ENCODE measurements at regions not wholly inside any gene's neighbourhood (a gene's known extent, or its start where the extent isn't known, plus 50 kb on each side); places are given as distances from the start of the nearest gene placed in this dataset.

- no peak for FAIRE-seq
These were observed 74.5 kb downstream of the TET3 start for GRCh38 chr2:74059137-74059775.

GRCh38 chr2:74063486-74063885, 78.8 kb downstream of the TET3 start:
- DNase-seq (ENCODE audit: extremely low spot score, insufficient read length, low read depth) = no peak
- FAIRE-seq = no peak

More at GRCh38 chr2:74059137-74059775, 74.5 kb downstream of the TET3 start:
- no peak for DNase-seq (ENCODE audit: extremely low spot score, insufficient read length, low read depth)

- no peak for FAIRE-seq
These were observed 80.7 kb downstream of the TET3 start for GRCh38 chr2:74065456-74065855.

GRCh38 chr2:74066491-74067203, 81.1 kb downstream of the BOLA3 start:
- no peak for FAIRE-seq
- DNase-seq (ENCODE audit: extremely low spot score, insufficient read length, low read depth) = no peak

More at GRCh38 chr2:74065456-74065855, 80.7 kb downstream of the TET3 start:
- no peak for DNase-seq (ENCODE audit: extremely low spot score, insufficient read length, low read depth)

GRCh38 chr2:74067221-74067747, 80.4 kb downstream of the BOLA3 start:
- DNase-seq (ENCODE audit: extremely low spot score, insufficient read length, low read depth) (no peak), FAIRE-seq (no peak)

- DNase-seq (ENCODE audit: extremely low spot score, insufficient read length, low read depth) (no peak), FAIRE-seq (no peak)
These were observed 76.7 kb downstream of the BOLA3 start for GRCh38 chr2:74070991-74071390.

- FAIRE-seq = no peak
- DNase-seq (ENCODE audit: extremely low spot score, insufficient read length, low read depth) = no peak
These were observed 76.3 kb downstream of the BOLA3 start for GRCh38 chr2:74071426-74071825.

- DNase-seq (ENCODE audit: extremely low spot score, insufficient read length, low read depth) = no peak
- FAIRE-seq = no peak
These were observed 75.1 kb downstream of the BOLA3 start for GRCh38 chr2:74072565-74072964.

GRCh38 chr2:74074487-74074886, 73.2 kb downstream of the BOLA3 start:
- DNase-seq (ENCODE audit: extremely low spot score, insufficient read length, low read depth) (no peak), FAIRE-seq (no peak)

GRCh38 chr2:74076074-74076470, 71.6 kb downstream of the BOLA3 start:
- FAIRE-seq (no peak), DNase-seq (ENCODE audit: extremely low spot score, insufficient read length, low read depth) (no peak)

- no peak for FAIRE-seq
These were observed 70.1 kb downstream of the BOLA3 start for GRCh38 chr2:74077636-74078035.

GRCh38 chr2:74078466-74078865, 69.2 kb downstream of the BOLA3 start:
- DNase-seq (ENCODE audit: extremely low spot score, insufficient read length, low read depth) = no peak
- no peak for FAIRE-seq

More at GRCh38 chr2:74077636-74078035, 70.1 kb downstream of the BOLA3 start:
- no peak for DNase-seq (ENCODE audit: extremely low spot score, insufficient read length, low read depth)

GRCh38 chr2:74079522-74080341, 68.0 kb downstream of the BOLA3 start:
- DNase-seq (ENCODE audit: extremely low spot score, insufficient read length, low read depth) = peak; percentile 32
- peak; percentile 58 for FAIRE-seq

GRCh38 chr2:74080346-74080745, 67.4 kb downstream of the BOLA3 start:
- FAIRE-seq = no peak
- no peak for DNase-seq (ENCODE audit: extremely low spot score, insufficient read length, low read depth)

- no peak for DNase-seq (ENCODE audit: extremely low spot score, insufficient read length, low read depth)
- no peak for FAIRE-seq
These were observed 66.5 kb downstream of the BOLA3 start for GRCh38 chr2:74081030-74081762.

- no peak for DNase-seq (ENCODE audit: extremely low spot score, insufficient read length, low read depth)
- no peak for FAIRE-seq
These were observed 66.0 kb downstream of the BOLA3 start for GRCh38 chr2:74081763-74082110.

- DNase-seq (ENCODE audit: extremely low spot score, insufficient read length, low read depth) = no peak
- FAIRE-seq = no peak
These were observed 64.0 kb downstream of the BOLA3 start for GRCh38 chr2:74083750-74084149.

Data from GM18507 (cell line).